Epithelial cell of esophagus (primary cell): ENCODE measurements at regions not wholly inside any gene's neighbourhood (a gene's known extent, or its start where the extent isn't known, plus 50 kb on each side); places are given as distances from the start of the nearest gene placed in this dataset.
A peak's percentile ranks its signal among the peaks of the same experiment; 100 is the strongest.

Experiments
- DNase-seq: peaks from one replicate; pipeline ENCODE4 v3.0.0; 2010; ENCODE audit warnings: low read depth
- H3K4me3 ChIP-seq: 2 replicates; pipeline ENCODE4 v1.5.1; 2011; ENCODE audit warnings: mild to moderate bottlenecking, low read length, control low read depth
- CTCF ChIP-seq: IDR thresholded peaks from 2 replicates; pipeline ENCODE4 v1.5.1; 2011; ENCODE audit warnings: low read depth, mild to moderate bottlenecking, low read length, control low read depth, inconsistent platforms; ENCODE audit not compliant: insufficient read depth; ENCODE audit errors: missing control alignments

- H3K4me3 ChIP-seq: no peak overlapping the region
- TF ChIP-seq CTCF: no peak
- no peak for DNase-seq
Measured at GRCh38 chr18:10376731-10377130, 77.7 kb upstream of the APCDD1 start.

GRCh38 chr18:10377956-10378355 is 76.5 kb upstream of the APCDD1 start:
- TF ChIP-seq CTCF: no peak
- H3K4me3 ChIP-seq: no peak overlapping the region
- DNase-seq: no peak

GRCh38 chr18:10378688-10379420 is 75.6 kb upstream of the APCDD1 start:
- no peak for TF ChIP-seq CTCF
- DNase-seq: peak; percentile 73
- no peak overlapping the region for H3K4me3 ChIP-seq

GRCh38 chr18:10379522-10379921 is 74.9 kb upstream of the APCDD1 start:
- no peak overlapping the region for H3K4me3 ChIP-seq
- peak; percentile 85 for DNase-seq
- no peak for TF ChIP-seq CTCF

GRCh38 chr18:10381516-10381915 is 72.9 kb upstream of the APCDD1 start:
- H3K4me3 ChIP-seq: no peak overlapping the region
- no peak for TF ChIP-seq CTCF
- no peak for DNase-seq

- peak; percentile 31 for DNase-seq
- TF ChIP-seq CTCF: no peak
- no peak overlapping the region for H3K4me3 ChIP-seq
Measured at GRCh38 chr18:10381951-10382350, 72.5 kb upstream of the APCDD1 start.

- no peak for DNase-seq
- no peak overlapping the region for H3K4me3 ChIP-seq
- TF ChIP-seq CTCF: no peak
Measured at GRCh38 chr18:10386049-10386448, 68.4 kb upstream of the APCDD1 start.
